CMK (cell line): ENCODE measurements at regions not wholly inside any gene's neighbourhood (a gene's known extent, or its start where the extent isn't known, plus 50 kb on each side); places are given as distances from the start of the nearest gene placed in this dataset.

Experiments
- DNase-seq: peaks from one replicate; pipeline ENCODE4 v3.0.0-alpha.2; 2010; ENCODE audit warnings: low read depth

- no peak for DNase-seq
Observed at GRCh38 chr7:1378610-1379601, 80.4 kb downstream of the MICALL2 start.

- no peak for DNase-seq
Observed at GRCh38 chr7:1380231-1380815, 78.9 kb downstream of the MICALL2 start.

GRCh38 chr7:1380821-1381580, 78.3 kb downstream of the MICALL2 start:
- no peak for DNase-seq

GRCh38 chr7:1382553-1383397, 76.5 kb downstream of the MICALL2 start:
- no peak for DNase-seq

- no peak for DNase-seq
Observed at GRCh38 chr7:1383398-1384112, 75.7 kb downstream of the MICALL2 start.

GRCh38 chr7:1384113-1384415, 75.2 kb downstream of the MICALL2 start:
- DNase-seq, result no peak
